GM13977 (cell line): ENCODE measurements at regions not wholly inside any gene's neighbourhood (a gene's known extent, or its start where the extent isn't known, plus 50 kb on each side); places are given as distances from the start of the nearest gene placed in this dataset.

ENCODE experiments used
- DNase-seq: peaks from one replicate; pipeline ENCODE4 v3.0.0; 2012; ENCODE audit warnings: low spot score
- in situ Hi-C: fragments of 300-500 bp; cut with MboI; formaldehyde crosslinking; loops from one replicate; pipeline ENCODE4 v1.12.0; 2022; ENCODE audit warnings: low sequenced_read_pairs, low pct_unique_long_range_greater_than_20kb, mixed read lengths, inconsistent platforms; ENCODE audit not compliant: unreplicated experiment
- TF ChIP-seq, protein P1 (sequence below): IDR thresholded peaks from 2 replicates; pipeline ENCODE4 v1.5.1; 2012; ENCODE audit warnings: mild to moderate bottlenecking, control low read depth; ENCODE audit not compliant: insufficient read depth; ENCODE audit errors: extremely low read depth, missing control alignments

- no peak for DNase-seq
- in situ Hi-C loops = loop anchor here (10.0 kb wide), 1 partner anchor 736 kb away; no protein-coding TSS in a partner anchor
Observed at GRCh38 chr3:153760948-153761347, 360.2 kb upstream of the ARHGEF26 start.

GRCh38 chr3:153762411-153763235 lies 358.6 kb upstream of the ARHGEF26 start:
- in situ Hi-C loops = loop anchor here (10.0 kb wide), 1 partner anchor 738 kb away; no protein-coding TSS in a partner anchor
- TF ChIP-seq, protein P1, sequence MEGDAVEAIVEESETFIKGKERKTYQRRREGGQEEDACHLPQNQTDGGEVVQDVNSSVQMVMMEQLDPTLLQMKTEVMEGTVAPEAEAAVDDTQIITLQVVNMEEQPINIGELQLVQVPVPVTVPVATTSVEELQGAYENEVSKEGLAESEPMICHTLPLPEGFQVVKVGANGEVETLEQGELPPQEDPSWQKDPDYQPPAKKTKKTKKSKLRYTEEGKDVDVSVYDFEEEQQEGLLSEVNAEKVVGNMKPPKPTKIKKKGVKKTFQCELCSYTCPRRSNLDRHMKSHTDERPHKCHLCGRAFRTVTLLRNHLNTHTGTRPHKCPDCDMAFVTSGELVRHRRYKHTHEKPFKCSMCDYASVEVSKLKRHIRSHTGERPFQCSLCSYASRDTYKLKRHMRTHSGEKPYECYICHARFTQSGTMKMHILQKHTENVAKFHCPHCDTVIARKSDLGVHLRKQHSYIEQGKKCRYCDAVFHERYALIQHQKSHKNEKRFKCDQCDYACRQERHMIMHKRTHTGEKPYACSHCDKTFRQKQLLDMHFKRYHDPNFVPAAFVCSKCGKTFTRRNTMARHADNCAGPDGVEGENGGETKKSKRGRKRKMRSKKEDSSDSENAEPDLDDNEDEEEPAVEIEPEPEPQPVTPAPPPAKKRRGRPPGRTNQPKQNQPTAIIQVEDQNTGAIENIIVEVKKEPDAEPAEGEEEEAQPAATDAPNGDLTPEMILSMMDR = no peak
- no peak for DNase-seq

More at GRCh38 chr3:153760948-153761347, 360.2 kb upstream of the ARHGEF26 start:
- TF ChIP-seq, protein P1 = no peak

- TF ChIP-seq, protein P1 = no peak
- in situ Hi-C loops = loop anchor here (10.0 kb wide), 1 partner anchor 743 kb away; no protein-coding TSS in a partner anchor
- no peak for DNase-seq
Observed at GRCh38 chr3:153767601-153768560, 353.3 kb upstream of the ARHGEF26 start.

GRCh38 chr3:153768561-153769469 lies 352.4 kb upstream of the ARHGEF26 start:
- in situ Hi-C loops = loop anchor here (10.0 kb wide), 1 partner anchor 744 kb away; no protein-coding TSS in a partner anchor
- peak; percentile 59 for DNase-seq
- TF ChIP-seq, protein P1 = peak; percentile 91

DNA sequence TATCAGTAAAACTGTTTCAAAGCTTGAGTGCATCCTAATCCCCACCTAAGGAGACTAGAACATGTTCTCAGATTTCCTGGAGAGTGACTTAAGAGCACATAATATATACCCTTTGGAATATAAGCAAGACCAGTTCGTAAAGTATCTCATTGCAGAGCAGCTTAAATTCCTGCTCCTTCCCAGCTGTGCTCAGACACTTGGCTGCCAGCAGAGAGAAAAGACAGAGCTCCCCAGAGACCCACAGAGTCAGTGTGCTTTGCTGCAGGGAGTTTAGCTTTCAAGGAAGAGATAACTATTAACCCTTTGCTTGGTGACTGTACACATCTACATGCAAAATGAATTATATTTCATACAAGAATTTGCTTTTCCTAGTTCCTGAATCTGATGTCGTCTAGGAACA lies 338.1 kb upstream of the ARHGEF26 start:
- DNase-seq = no peak
- TF ChIP-seq, protein P1 = no peak
- in situ Hi-C loops = no loop called here
